Keratinocyte (primary cell): ENCODE measurements at regions not wholly inside any gene's neighbourhood (a gene's known extent, or its start where the extent isn't known, plus 50 kb on each side); places are given as distances from the start of the nearest gene placed in this dataset.

Source experiments
- EZH2 ChIP-seq: IDR thresholded peaks from one replicate; pipeline ENCODE4 v1.6.1; 2012; ENCODE audit warnings: inconsistent platforms, mild to moderate bottlenecking, low read length, moderate library complexity
- TF ChIP-seq, protein P1 (sequence below), 3 experiments: IDR thresholded peaks in 1 of 3; conservative IDR thresholded peaks in 1 of 3; optimal IDR thresholded peaks in 1 of 3; 2 replicates in 2 of 3; 3 replicates in 1 of 3; pipeline versions ENCODE3 to v1.5.1; 2011; ENCODE audit warnings: low read length in 3 of 3, mild to moderate bottlenecking in 3 of 3, moderate library complexity in 2 of 3, control low read depth in 1 of 3, inconsistent platforms in 1 of 3; ENCODE audit not compliant: insufficient read depth in 2 of 3; ENCODE audit errors: extremely low read depth in 1 of 3

DNA sequence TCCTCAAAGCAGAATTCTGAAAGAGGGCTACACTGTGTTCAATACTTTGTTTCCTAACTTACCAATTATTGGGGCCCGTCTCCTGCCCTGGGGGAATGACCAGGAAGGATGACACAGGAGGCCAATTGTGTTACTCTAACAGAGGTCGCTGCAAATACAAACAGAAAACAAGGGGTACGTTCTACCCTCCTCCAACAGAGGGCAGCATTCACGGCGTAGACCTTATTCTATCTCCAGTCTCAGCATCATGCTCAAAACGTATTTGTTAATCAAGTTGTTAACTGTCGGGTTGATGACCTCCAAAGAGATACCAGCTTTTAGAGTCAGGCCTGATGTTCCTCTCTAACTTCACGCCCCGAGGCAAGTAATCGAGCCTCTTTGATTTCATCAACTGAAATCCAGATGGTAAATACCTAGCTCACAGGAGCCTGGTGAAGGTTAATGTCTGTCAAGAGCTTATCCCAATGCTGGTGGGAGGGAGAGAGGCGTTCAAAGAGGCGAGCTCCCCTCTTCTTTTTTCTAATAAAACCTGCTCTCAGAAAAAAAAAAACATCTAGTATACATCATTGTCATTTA lies 181.0 kb upstream of the KCNIP4 start:
- TF ChIP-seq, protein P1, sequence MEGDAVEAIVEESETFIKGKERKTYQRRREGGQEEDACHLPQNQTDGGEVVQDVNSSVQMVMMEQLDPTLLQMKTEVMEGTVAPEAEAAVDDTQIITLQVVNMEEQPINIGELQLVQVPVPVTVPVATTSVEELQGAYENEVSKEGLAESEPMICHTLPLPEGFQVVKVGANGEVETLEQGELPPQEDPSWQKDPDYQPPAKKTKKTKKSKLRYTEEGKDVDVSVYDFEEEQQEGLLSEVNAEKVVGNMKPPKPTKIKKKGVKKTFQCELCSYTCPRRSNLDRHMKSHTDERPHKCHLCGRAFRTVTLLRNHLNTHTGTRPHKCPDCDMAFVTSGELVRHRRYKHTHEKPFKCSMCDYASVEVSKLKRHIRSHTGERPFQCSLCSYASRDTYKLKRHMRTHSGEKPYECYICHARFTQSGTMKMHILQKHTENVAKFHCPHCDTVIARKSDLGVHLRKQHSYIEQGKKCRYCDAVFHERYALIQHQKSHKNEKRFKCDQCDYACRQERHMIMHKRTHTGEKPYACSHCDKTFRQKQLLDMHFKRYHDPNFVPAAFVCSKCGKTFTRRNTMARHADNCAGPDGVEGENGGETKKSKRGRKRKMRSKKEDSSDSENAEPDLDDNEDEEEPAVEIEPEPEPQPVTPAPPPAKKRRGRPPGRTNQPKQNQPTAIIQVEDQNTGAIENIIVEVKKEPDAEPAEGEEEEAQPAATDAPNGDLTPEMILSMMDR (optimal IDR thresholded peaks at IDR 0.05 in 1 of 3, IDR thresholded peaks at IDR 0.05 in 1 of 3, conservative IDR thresholded peaks at IDR 0.05 in 1 of 3; ENCODE audit: extremely low read depth in 1 of 3, insufficient read depth in 2 of 3, low read length in 3 of 3) = peak; percentile 81 to 88 (median 81)
- TF ChIP-seq EZH2 = no peak
